Activated CD4-positive, alpha-beta T cell treated with anti-CD3 and anti-CD28 coated beads for 48 hours (primary cell): ENCODE measurements at regions not wholly inside any gene's neighbourhood (a gene's known extent, or its start where the extent isn't known, plus 50 kb on each side); places are given as distances from the start of the nearest gene placed in this dataset.

ENCODE experiments used
- DNase-seq: peaks from one replicate; pipeline ENCODE4 v3.0.0-alpha.2; 2020

DNA sequence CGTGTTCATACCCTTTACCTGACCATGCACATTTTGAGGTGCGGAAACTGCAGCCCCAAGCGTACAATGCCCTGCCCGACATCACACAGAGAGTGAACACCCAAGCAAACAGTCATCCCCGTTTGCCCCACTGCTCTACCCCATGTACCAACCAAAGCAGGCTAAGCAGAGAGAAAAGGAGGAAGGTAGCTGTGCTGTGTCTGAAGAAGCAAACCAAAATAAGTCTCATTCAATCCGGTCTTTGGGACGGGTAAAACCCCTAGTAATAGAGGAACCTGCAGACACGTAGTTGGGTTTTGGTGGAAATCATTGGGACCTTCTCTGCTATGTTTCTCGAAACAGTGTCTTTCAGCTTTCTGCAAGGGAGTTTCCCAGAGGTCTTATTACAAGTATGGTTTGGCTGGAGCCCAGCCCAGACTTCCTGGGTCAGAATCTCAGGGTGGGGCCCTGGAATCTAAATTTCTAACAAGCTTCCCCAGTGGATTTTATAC is 164.6 kb upstream of the HES1 start:
- DNase-seq = no peak

DNA sequence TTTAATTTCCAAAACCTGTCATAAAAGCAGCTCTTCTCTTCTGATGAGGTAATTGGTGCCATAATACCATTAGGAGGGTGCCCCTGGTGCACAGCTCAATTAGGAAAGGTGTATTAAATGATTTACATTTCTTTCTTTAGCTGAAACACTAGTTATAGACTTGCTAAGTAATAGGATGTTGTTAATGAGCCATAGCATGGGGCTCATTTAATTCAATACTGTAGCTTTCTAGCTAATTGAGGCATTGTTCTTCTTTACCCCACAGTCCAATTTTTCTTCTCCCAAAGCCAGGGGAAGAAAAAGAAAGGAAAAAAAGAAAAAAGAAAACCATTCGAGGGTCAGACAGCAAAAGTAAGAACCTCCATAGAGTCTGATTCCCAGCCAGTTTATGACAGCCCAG is 164.0 kb upstream of the HES1 start:
- DNase-seq = no peak

DNA sequence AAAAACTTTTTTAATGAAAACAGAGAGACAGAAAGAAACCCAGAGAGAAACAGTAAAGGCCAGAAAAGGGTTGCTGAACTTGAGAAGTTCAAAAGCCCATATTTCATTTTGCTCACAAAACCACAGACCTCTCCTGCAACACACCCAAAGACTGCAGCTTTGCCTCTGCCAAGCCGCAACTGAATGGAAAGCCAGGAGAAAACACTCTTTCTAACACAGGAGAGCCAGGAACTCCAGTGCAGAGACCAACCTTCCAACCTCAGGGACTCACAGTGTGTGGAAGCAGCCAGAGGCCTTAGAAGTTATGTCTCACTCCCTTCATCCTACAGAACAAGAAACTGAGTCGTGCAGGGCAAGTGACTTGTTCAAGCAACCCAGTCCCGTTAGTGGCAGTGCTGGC is 163.1 kb upstream of the HES1 start:
- DNase-seq = no peak

GRCh38 chr3:193974191-193974652 is 161.7 kb upstream of the HES1 start:
- DNase-seq = no peak

GRCh38 chr3:193974671-193975535 is 161.0 kb upstream of the HES1 start:
- DNase-seq = no peak

- DNase-seq = no peak
Observed at GRCh38 chr3:193977622-193978021, 158.3 kb upstream of the HES1 start.

DNA sequence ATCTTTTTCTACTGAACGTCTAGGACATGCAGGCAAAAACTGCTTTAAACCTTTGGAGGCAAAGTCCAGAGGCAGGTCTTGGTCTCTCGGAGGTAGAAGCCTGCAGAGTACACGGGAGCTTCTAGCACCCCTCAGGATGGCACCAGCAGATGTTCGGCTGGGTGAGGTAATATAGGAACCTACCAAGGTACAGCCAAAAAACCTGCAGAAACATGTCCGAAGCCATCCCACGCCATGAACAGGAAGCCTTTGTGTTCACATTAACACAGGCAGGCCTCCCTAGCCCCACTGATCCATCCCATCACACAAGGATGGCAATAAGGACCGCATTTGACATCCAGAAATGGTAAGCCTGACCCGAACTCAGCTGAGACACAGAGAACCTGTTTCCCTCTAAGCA is 157.9 kb upstream of the HES1 start:
- DNase-seq = no peak

- no peak for DNase-seq
Observed at GRCh38 chr3:193978486-193978885, 157.5 kb upstream of the HES1 start.

DNA sequence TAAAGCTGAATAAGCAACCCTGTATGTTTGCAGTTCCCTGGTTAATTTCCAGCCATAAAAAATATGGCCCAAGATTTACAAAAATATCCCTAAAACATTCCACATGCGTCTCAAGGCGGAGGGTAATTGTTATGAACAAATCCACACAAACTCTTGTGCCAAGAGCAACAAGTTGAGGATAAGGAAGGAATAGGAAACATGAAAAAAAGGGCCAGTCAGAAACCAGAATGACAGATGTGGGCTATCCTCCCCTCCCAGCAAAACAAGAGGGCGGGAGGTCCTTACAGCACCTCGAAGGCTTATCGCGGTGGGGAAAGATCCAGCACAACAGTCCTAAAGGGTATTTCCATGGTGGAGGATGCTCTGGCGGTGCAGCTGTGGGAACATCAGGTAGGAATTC is 155.6 kb upstream of the HES1 start:
- no peak for DNase-seq

DNA sequence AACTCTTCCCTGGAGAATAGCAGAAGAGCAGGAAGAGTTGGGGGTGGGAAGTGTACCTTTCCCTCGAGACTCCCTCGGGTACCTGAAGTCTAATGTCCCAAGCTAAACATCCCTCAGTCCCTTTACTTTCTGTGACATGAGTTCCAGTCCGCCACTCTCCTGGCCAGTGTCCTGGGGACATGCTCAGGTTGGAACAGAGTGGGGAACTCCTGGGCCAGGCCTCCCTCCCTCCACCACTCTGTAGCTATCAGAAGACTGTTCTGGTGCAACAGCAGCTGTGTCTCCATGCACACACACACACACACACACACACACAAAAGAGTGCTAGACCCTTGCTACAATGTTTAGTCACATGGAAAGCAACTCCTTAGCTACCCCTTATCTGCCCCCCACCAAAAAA is 155.0 kb upstream of the HES1 start:
- no peak for DNase-seq

DNA sequence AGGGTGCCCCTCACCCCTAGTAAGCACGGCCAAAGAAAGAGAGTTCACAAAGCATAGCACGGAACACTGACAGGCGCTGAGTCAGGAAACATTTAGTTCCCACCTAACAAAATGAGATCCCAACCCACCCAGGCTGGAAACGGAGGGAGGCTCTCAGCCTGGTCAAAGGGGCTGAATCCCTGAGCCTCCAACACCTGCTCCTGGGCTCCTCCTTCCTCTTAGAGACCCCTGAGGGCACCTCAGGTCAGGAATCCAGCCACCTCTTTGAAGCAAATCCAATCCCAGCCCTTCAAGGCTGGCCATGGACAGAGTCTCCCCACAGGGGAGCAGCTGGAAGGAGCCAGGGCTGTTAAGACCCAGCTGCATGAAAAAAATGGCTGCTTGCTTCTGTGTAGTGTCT is 154.4 kb upstream of the HES1 start:
- DNase-seq = no peak

- DNase-seq = no peak
Observed at GRCh38 chr3:193982258-193982659, 153.7 kb upstream of the HES1 start.

DNA sequence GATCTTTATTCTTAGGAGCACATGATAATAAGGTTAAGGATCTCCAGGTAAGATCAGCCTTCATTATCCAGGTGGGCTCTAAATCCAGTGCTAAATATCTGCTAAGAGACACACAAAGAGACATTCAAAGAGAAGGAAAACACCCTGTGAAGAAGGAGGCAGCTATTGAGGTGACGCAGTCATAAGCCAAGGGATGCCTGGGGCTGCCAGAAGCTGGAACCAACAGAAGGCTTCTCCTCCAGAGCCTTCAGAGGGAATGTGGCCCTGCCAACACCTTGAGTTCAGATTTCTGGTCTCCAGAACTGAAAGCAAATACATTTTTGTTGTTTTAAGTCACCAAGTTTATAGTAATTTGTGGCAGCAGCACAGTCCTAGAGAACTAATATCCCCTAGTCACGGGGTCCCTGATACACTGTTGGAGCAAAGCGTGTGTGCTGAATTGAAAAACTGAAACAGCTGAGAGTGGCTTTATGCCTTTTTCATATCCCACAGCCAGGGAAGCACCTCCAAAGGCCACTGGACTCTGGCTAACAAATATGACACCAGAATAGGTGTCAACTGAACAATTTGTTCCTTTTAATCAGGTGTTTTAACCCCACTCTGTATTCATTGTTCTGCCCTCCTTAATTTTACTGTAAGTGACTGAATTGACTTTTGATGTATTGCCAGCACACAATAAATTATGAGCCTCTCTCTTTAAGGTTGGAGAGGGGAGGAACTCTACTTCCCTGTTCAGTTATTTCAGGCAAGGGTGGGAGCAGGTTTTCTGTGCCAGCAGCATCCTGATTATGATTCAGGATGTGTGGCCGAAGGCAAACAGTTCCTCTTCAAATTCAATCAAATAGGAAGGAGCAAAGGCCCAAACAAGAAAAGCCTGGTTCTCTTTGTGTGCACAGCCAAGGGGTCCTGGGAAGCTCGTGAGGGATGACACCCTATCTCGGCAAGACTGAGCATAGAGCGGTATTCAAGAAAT is 151.8 kb upstream of the HES1 start:
- no peak for DNase-seq

DNA sequence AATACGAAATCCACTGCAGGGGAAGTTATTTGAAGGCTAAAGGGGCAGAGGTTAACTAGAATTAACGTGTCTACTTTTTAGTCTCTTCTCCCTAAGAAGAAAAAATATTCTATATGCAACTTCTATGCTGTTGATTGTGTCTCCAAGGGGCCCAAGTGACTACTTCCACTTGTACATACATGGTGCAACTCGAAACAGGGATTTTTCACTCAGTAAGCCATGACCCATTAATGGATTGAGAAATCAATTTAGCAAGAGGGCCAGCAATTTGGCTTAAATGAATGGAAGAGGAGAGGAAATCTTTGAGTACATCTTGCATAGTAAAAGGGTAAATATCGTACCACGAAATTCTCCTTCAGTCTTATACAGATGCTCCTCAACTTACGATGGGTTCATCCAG is 151.1 kb upstream of the HES1 start:
- DNase-seq = no peak

GRCh38 chr3:193987186-193987585 is 148.8 kb upstream of the HES1 start:
- DNase-seq = no peak

DNA sequence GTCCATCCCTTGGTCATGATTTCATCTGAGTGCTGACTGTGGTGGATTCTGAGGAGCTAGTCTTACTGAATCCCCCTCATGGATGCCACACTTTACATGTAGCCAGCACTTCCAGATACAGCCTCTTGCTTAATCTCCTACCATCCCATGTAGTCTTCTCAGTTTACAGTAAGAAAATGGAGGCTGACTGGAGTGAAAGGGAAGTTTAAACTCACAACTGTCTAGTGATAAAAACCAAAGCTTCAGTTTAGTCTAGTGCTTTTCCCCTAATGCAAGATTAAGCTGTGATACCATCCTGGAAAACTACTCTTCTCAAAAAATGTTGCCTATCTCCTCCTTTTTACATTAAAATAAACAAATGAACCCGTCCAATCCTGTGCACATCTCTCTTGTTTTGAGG is 146.8 kb upstream of the HES1 start:
- DNase-seq = no peak

- no peak for DNase-seq
Observed at GRCh38 chr3:193991666-193992424, 144.1 kb upstream of the HES1 start.

DNA sequence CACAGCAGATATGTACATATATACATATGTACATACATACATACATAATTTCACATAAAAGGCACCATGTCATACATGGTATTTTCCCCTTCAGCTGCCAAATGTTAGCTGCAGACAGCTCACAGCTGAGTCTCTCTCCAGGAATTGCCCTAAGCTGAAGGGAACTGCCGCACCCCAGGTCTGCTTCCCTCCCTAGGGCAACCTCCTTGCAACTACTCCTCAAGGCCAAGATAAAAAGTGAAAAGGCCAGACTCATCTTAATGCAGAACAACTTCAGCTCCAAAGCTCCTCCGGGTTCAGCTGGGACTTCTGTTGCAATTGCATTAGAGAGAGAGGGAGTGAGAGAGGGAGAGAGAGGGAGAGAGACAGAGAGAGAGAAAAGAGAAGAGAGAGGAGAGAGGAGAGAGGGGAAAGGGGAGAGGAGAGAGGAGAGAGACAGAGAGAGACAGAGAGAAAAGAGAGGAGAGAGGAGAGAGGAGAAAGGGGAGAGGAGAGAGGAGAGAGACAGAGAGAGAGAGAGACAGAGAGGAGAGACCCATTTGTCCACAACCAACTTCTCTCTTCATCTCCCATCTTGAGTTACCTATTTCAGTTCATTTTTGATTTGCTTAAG is 143.4 kb upstream of the HES1 start:
- no peak for DNase-seq

- DNase-seq = no peak
Observed at GRCh38 chr3:193996221-193996620, 139.7 kb upstream of the HES1 start.

DNA sequence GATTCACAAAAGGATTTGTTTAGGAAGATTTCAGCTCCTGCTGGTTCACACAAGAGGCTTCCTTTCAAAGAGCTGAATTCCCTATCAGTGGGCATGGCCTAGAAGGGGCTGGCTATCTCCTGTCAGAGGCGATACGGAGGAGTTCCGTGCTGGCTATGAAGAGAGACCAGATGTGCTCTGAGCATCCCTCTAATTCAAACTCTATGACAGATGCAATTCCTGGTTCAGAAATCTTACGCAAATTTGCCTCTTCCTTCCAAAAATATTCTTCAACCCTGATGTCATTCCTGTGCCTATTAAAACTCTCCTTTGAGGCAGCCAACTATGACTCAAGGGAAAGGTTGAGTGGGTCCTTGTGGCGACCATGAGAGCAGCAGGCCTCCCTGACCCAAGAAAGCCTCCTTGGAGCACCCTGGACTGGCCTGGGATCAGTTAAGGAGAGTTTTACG is 139.3 kb upstream of the HES1 start:
- no peak for DNase-seq

DNA sequence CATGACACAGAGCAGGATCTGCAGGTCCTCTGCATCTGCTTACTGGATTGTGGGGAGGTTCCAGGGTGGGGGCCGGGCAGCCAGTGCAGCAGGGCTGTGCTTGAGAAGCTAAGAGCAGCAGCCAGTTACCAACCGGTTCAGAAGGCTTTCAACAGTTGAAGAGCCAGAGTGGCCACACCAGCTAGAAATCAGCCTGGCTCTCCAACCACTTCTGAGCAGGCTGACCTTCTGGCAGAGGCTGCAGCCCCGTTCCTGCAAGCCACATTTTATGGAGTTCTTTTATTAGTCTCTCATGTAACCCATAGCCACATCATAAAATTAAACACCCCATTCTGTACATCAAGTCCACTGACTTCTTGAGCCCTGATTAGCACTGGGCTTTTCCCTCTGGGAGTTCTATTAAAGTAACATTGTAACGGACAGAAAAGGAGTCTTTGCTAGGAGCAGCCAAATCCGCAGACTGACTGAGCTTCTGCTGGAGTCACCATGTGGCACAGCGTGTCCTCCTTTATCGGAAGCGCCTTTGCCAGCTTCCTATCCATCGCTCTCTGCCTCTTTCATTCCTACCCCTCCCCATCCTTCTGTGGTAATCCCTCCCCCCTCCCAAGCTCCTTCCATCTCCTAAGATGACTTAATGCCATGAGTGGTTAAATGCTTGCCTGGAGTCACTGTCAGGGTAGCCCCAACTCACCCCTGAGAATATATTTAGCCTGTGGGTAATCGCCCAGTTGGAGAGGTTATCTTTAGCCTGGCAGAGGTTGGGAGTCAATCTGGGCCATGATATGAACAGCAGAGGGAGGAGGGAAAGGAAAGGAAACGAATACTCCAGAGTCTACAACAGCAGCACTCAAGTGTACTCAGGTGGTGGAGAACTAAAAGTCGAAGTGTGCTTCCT is 138.5 kb upstream of the HES1 start:
- DNase-seq = no peak
